IMR-90 (cell line): ENCODE measurements at regions not wholly inside any gene's neighbourhood (a gene's known extent, or its start where the extent isn't known, plus 50 kb on each side); places are given as distances from the start of the nearest gene placed in this dataset.

ENCODE experiments used
- ATAC-seq: fragments of 200-7000 bp; cut with Tn5 transposase; 2 replicates; pipeline ENCODE4 v1.9.1; 2020; ENCODE audit warnings: low read depth, mild to moderate bottlenecking, moderate library complexity
- BruUV-seq: library from RNA; stranded (reverse); fragments of 400-500 nt; replicated peaks from 2 replicates; lab custom pipeline; 2021; lab: Mats Ljungman, UMichigan
- CTCF ChIA-PET: fragments of 300-600 bp; formaldehyde crosslinking; extraction: SDS; loops from one replicate; lab custom pipeline; 2021; ENCODE audit warnings: antibody characterized with exemption; lab: Yijun Ruan, JAX
- POLR2A ChIA-PET: fragments of 300-600 bp; sonication (Branson Sonifier 250); formaldehyde crosslinking; loops from one replicate; lab custom pipeline; 2022; ENCODE audit warnings: antibody characterized with exemption; ENCODE audit not compliant: unreplicated experiment; lab: Charles Lee
- DNase-seq: peaks from one replicate; pipeline ENCODE4 v3.0.0; 2013
- H2AFZ ChIP-seq: replicated peaks from 2 replicates; pipeline ENCODE3; 2013; ENCODE audit warnings: low read length, mild to moderate bottlenecking; ENCODE audit not compliant: poor library complexity
- H2AK5ac ChIP-seq: 2 replicates; pipeline ENCODE4 v1.6.1; 2013; ENCODE audit warnings: low read depth, low read length, inconsistent platforms
- H2AK9ac ChIP-seq: replicated peaks from 2 replicates; pipeline ENCODE3; 2013; ENCODE audit warnings: mild to moderate bottlenecking, low read depth, low read length, moderate library complexity; ENCODE audit not compliant: poor library complexity
- H2BK120ac ChIP-seq: 2 replicates; pipeline ENCODE4 v1.6.1; 2013; ENCODE audit warnings: low read depth, low read length, inconsistent platforms
- H2BK15ac ChIP-seq: 3 replicates; pipeline ENCODE4 v1.6.1; 2013; ENCODE audit warnings: low read depth, low read length, inconsistent platforms
- H2BK20ac ChIP-seq: 2 replicates; pipeline ENCODE4 v1.6.1; 2013; ENCODE audit warnings: low read depth, mild to moderate bottlenecking, inconsistent platforms, low read length, moderate library complexity
- H2BK5ac ChIP-seq: 2 replicates; pipeline ENCODE4 v1.6.1; 2013; ENCODE audit warnings: mild to moderate bottlenecking, low read depth, low read length, inconsistent platforms; ENCODE audit not compliant: poor library complexity, severe bottlenecking
- H3K14ac ChIP-seq: replicated peaks from 2 replicates; pipeline ENCODE4 v1.6.1; 2013; ENCODE audit warnings: low read depth, low read length, inconsistent platforms
- H3K18ac ChIP-seq: 2 replicates; pipeline ENCODE4 v1.6.1; 2013; ENCODE audit warnings: low read depth, low read length, control low read depth
- H3K23ac ChIP-seq: 2 replicates; pipeline ENCODE4 v1.6.1; 2013; ENCODE audit warnings: low read depth, low read length, inconsistent platforms
- H3K27ac ChIP-seq: 2 replicates; pipeline ENCODE4 v1.5.1; 2013; ENCODE audit warnings: mild to moderate bottlenecking, control low read depth, low read length; ENCODE audit not compliant: insufficient read depth
- H3K27me3 ChIP-seq: 2 replicates; pipeline ENCODE4 v1.6.1; 2013; ENCODE audit warnings: low read length; ENCODE audit not compliant: control insufficient read depth, insufficient read depth
- H3K36me3 ChIP-seq: 2 replicates; pipeline ENCODE4 v1.6.1; 2013; ENCODE audit warnings: low read length, mixed read lengths; ENCODE audit not compliant: control insufficient read depth, insufficient read depth
- H3K4ac ChIP-seq: 2 replicates; pipeline ENCODE4 v1.6.1; 2013; ENCODE audit warnings: low read depth, low read length, inconsistent platforms
- H3K4me1 ChIP-seq: 2 replicates; pipeline ENCODE4 v1.6.1; 2013; ENCODE audit warnings: low read length, mixed read lengths; ENCODE audit not compliant: control insufficient read depth, insufficient read depth
- H3K4me2 ChIP-seq: 2 replicates; pipeline ENCODE4 v1.6.1; 2013; ENCODE audit warnings: low read depth, mild to moderate bottlenecking, control low read depth, low read length, moderate library complexity
- H3K4me3 ChIP-seq: 2 replicates; pipeline ENCODE4 v1.5.1; 2013; ENCODE audit warnings: low read depth, mild to moderate bottlenecking, control low read depth, low read length, moderate library complexity; ENCODE audit not compliant: insufficient read depth
- H3K56ac ChIP-seq: 2 replicates; pipeline ENCODE4 v1.6.1; 2013; ENCODE audit warnings: low read length, inconsistent platforms; ENCODE audit not compliant: insufficient read depth; ENCODE audit errors: extremely low read depth
- H3K79me1 ChIP-seq, 2 experiments: 2 replicates each; pipeline ENCODE4 v1.6.1; 2013; ENCODE audit warnings: low read length in 2 of 2, inconsistent platforms in 1 of 2, low read depth in 1 of 2
- H3K9ac ChIP-seq: 2 replicates; pipeline ENCODE4 v1.6.1; 2013; ENCODE audit warnings: low read depth, low read length, control low read depth
- H3K9me1 ChIP-seq: 2 replicates; pipeline ENCODE4 v1.6.1; 2013; ENCODE audit warnings: low read length, inconsistent platforms; ENCODE audit not compliant: insufficient read depth
- H3K9me3 ChIP-seq: 2 replicates; pipeline ENCODE4 v1.6.1; 2013; ENCODE audit warnings: low read length; ENCODE audit not compliant: control insufficient read depth, insufficient read depth
- H4K20me1 ChIP-seq: 2 replicates; pipeline ENCODE4 v1.6.1; 2013; ENCODE audit warnings: low read length, inconsistent platforms; ENCODE audit not compliant: insufficient read depth
- H4K5ac ChIP-seq: 2 replicates; pipeline ENCODE4 v1.6.1; 2013; ENCODE audit warnings: mild to moderate bottlenecking, low read depth, low read length, control low read depth
- H4K8ac ChIP-seq, 2 experiments: 2 replicates each; pipeline ENCODE4 v1.6.1; 2013; ENCODE audit warnings: low read depth in 2 of 2, low read length in 2 of 2, control low read depth in 1 of 2, inconsistent platforms in 1 of 2
- H4K91ac ChIP-seq: 2 replicates; pipeline ENCODE4 v1.6.1; 2013; ENCODE audit warnings: low read depth, low read length, inconsistent platforms; ENCODE audit not compliant: insufficient read depth
- MAFK ChIP-seq: IDR thresholded peaks from 2 replicates; pipeline ENCODE4 v1.6.1; 2012; ENCODE audit warnings: low read depth, low read length, improper control_type of control experiment
- RAD21 ChIP-seq: IDR thresholded peaks from 2 replicates; pipeline ENCODE4 v1.6.1; 2012; ENCODE audit warnings: low read length, improper control_type of control experiment
- RFX5 ChIP-seq: IDR thresholded peaks from 2 replicates; pipeline ENCODE4 v1.8.0; 2012; ENCODE audit warnings: low read depth, mild to moderate bottlenecking, low read length, moderate library complexity
- SMC3 ChIP-seq: fragments of 150-350 bp; IDR thresholded peaks from 2 replicates; pipeline ENCODE4 v1.6.1; 2016; ENCODE audit warnings: low read depth, mild to moderate bottlenecking, antibody characterized with exemption, low read length, moderate library complexity
- WGBS, 2 experiments: methylation state at CpG; one replicate each; pipeline versions ENCODE4 v1.1.5 to v1.1.7; 2013; ENCODE audit warnings: missing lambda C conversion rate in 2 of 2; ENCODE audit not compliant: insufficient read length in 1 of 2; ENCODE audit errors: extremely low coverage in 2 of 2; 5-methylcytosine and 5-hydroxymethylcytosine counted together
- dilution Hi-C: fragments of 300-500 bp; cut with HindIII; formaldehyde crosslinking; loops from one replicate; pipeline ENCODE4 v1.14.3; 2018; ENCODE audit warnings: low sequenced_read_pairs; ENCODE audit not compliant: unreplicated experiment
- in situ Hi-C: fragments of 300-500 bp; cut with MboI; formaldehyde crosslinking; loops from 3 replicates; pipeline ENCODE4 v1.14.3; 2019; ENCODE audit warnings: low sequenced_read_pairs, inconsistent platforms, mixed read lengths
- intact Hi-C: fragments of 100-400 bp; cut with micrococcal nuclease; formaldehyde crosslinking; loops from 2 replicates; pipeline ENCODE4 v1.10.0; 2022
- TF ChIP-seq, protein P1 (sequence below): conservative IDR thresholded peaks from 2 replicates; pipeline ENCODE4 v1.5.1; 2012; ENCODE audit warnings: mild to moderate bottlenecking, low read depth, low read length, improper control_type of control experiment
- TF ChIP-seq, protein P2 (sequence below): fragments of 150-350 bp; IDR thresholded peaks from 2 replicates; pipeline ENCODE4 v1.6.1; 2016; ENCODE audit warnings: low read depth, mild to moderate bottlenecking, low read length, moderate library complexity, borderline replicate concordance
- TF ChIP-seq, protein P3 (sequence below): fragments of 150-350 bp; IDR thresholded peaks from 2 replicates; pipeline ENCODE4 v1.6.1; 2017; ENCODE audit warnings: mild to moderate bottlenecking, antibody characterized with exemption, low read length, low read depth

DNA sequence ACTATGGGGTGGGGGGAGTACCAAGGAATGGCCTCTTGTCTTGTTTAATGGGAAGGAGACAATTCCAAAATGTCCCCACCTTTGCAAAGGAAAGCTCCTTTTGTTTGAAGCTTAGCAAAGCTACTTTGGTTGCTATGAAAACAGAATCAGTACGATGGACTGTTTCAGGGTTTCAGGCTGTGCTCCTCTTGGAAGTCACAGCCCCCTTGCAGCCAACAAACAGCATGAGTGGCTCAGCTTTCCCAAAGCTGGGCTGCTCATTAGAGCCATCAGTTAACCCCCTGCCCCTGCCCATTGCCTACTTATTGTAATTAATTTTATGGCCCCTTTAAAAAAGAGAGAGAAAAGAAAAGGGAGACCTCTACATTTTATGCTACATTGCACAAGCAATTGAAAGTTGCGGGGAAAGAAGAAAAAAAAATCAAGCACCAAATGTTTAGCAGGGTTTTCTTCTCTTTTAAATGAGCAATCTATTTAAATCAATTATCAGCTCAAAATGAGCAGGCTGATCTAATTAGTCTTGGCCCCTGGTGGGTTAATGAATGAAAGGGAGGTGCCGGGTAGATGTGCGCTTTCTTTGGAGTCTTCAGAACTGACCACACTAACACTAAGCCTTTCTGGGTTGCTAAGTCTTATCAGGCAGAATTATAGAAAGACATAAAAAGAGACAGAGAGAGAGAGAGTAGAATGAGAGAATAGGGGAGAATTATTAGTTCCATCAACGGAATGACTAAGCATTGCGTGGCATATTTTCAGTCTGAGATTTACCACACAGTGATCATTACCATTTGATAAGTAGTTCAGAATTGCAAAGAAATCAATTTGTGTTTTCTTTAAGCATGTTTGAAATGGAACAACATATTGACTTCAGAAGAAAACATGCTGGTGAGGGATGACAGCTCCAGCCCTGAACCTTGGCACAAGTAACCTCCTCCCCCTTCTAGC is 284.9 kb downstream of the INSIG2 start:
- POLR2A ChIA-PET, result no interaction called here
- CTCF ChIA-PET, result no interaction called here
- Histone ChIP-seq H3K9ac (no peak overlapping the region), H4K91ac (no peak overlapping the region), H3K18ac (no peak overlapping the region), H4K5ac (no peak overlapping the region), H3K9me3 (no peaks in the 10 kb centered on the region), H3K36me3 (no peaks in the 10 kb centered on the region), H2BK15ac (no peak overlapping the region), H3K4me3 (no peak overlapping the region), H3K27me3 (peaks cover 2% of the 10 kb centered on the region), H3K23ac (no peak overlapping the region), H3K4me2 (no peak overlapping the region), H3K27ac (no peak overlapping the region), H2BK20ac (no peak overlapping the region), H3K9me1 (no peaks in the 10 kb centered on the region), H2AK9ac (no peak overlapping the region), H3K4ac (no peak overlapping the region), H4K20me1 (no peaks in the 10 kb centered on the region), H4K8ac (no peak overlapping the region), H2AK5ac (no peak overlapping the region), H2BK120ac (no peak overlapping the region), H3K56ac (no peak overlapping the region), H3K4me1 (no peaks in the 10 kb centered on the region), H3K14ac (no peak overlapping the region), H2AFZ (no peak overlapping the region), H2BK5ac (no peak overlapping the region), H3K79me1 (no peaks in the 10 kb centered on the region)
- in situ Hi-C loops, result no loop called here
- intact Hi-C loops, result no loop called here
- TF ChIP-seq, protein P1, sequence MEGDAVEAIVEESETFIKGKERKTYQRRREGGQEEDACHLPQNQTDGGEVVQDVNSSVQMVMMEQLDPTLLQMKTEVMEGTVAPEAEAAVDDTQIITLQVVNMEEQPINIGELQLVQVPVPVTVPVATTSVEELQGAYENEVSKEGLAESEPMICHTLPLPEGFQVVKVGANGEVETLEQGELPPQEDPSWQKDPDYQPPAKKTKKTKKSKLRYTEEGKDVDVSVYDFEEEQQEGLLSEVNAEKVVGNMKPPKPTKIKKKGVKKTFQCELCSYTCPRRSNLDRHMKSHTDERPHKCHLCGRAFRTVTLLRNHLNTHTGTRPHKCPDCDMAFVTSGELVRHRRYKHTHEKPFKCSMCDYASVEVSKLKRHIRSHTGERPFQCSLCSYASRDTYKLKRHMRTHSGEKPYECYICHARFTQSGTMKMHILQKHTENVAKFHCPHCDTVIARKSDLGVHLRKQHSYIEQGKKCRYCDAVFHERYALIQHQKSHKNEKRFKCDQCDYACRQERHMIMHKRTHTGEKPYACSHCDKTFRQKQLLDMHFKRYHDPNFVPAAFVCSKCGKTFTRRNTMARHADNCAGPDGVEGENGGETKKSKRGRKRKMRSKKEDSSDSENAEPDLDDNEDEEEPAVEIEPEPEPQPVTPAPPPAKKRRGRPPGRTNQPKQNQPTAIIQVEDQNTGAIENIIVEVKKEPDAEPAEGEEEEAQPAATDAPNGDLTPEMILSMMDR, result no peak
- TF ChIP-seq MAFK (no peak), RAD21 (no peak), SMC3 (no peak), RFX5 (no peak)
- TF ChIP-seq, protein P2, sequence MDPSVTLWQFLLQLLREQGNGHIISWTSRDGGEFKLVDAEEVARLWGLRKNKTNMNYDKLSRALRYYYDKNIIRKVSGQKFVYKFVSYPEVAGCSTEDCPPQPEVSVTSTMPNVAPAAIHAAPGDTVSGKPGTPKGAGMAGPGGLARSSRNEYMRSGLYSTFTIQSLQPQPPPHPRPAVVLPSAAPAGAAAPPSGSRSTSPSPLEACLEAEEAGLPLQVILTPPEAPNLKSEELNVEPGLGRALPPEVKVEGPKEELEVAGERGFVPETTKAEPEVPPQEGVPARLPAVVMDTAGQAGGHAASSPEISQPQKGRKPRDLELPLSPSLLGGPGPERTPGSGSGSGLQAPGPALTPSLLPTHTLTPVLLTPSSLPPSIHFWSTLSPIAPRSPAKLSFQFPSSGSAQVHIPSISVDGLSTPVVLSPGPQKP, result no peak
- TF ChIP-seq, protein P3, sequence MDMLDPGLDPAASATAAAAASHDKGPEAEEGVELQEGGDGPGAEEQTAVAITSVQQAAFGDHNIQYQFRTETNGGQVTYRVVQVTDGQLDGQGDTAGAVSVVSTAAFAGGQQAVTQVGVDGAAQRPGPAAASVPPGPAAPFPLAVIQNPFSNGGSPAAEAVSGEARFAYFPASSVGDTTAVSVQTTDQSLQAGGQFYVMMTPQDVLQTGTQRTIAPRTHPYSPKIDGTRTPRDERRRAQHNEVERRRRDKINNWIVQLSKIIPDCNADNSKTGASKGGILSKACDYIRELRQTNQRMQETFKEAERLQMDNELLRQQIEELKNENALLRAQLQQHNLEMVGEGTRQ, result no peak
- dilution Hi-C loops, result no loop called here
- no CpG with 5 or more reads among the region's 6 CpGs for WGBS, 2 experiments
- DNase-seq, result no peak
- BruUV-seq, result no TSS peak
- no peak for ATAC-seq
